ENCODE measurements at regions not wholly inside any gene's neighbourhood (a gene's known extent, or its start where the extent isn't known, plus 50 kb on each side); places are given as distances from the start of the nearest gene placed in this dataset.

DNA sequence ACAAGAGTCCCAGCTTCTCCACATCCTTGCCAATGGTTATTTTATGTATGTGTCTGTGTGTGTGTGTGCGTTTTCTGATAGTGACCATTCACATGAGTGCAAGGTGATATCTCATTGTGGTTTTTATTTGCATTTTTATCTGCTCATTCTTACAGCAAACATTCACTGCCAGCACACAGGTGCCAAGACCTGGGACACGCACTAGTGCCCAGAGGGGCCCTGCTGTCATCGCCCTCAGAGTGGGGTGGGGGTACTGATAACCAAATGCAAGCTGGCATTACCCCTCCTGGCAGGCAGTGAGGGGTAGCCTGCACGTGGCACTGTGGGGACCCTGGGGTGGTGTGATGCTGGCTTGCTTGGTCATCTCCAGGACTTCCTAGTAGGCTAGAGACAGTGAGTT, 285.4 kb downstream of the LPIN1 start:
- H3K4me3 ChIP-seq (ENCODE audit: low read depth, poor library complexity, severe bottlenecking) = no peak overlapping the region
- no peak for TF ChIP-seq CTCF (IDR thresholded peaks at IDR 0.05)
- no peak for TF ChIP-seq POLR2A (IDR thresholded peaks at IDR 0.05)
- 65 to 79% methylated on average over 4 of the region's 4 CpGs for WGBS, 2 donors
- intact Hi-C loops (cut with DNase I; ENCODE audit: low total_unique reads) = no loop called here
- DNase-seq (ENCODE audit: low spot score in 2 of 2) = no peak

DNA sequence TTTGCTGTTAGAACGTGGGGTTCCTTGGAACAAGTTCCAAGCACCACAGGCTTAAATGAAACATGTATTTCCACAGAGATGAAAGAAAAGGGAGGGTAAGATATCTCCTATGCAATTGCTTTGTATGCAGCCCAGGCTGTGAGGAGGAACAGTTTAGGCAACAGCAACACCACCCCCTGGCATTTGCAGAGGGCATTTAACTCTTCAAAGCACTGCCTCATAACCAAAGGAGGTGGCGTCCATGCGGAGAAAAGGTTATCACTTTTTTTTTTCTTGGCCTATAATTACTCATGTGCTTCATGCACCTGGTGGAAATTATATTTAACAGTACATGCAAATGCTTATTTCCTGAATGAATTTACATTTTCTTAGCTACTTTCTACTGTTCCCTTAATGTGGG, 286.0 kb downstream of the LPIN1 start:
- DNase-seq (ENCODE audit: low spot score in 2 of 2) = no peak
- WGBS, 2 donors = 69 to 77% methylated on average over 3 of the region's 3 CpGs
- H3K4me3 ChIP-seq (ENCODE audit: low read depth, poor library complexity, severe bottlenecking) = no peak overlapping the region
- intact Hi-C loops (cut with DNase I; ENCODE audit: low total_unique reads) = no loop called here
- TF ChIP-seq CTCF (IDR thresholded peaks at IDR 0.05) (no peak), POLR2A (IDR thresholded peaks at IDR 0.05) (no peak)

- intact Hi-C loops (cut with DNase I; ENCODE audit: low total_unique reads) = no loop called here
Measured at GRCh38 chr2:12032975-12033374, 286.5 kb downstream of the LPIN1 start.

GRCh38 chr2:12033494-12033893, 287.1 kb downstream of the LPIN1 start:
- 93 to 97% methylated on average over 6 of the region's 6 CpGs for WGBS, 2 donors
- no peak for TF ChIP-seq CTCF (IDR thresholded peaks at IDR 0.05)
- no peak for TF ChIP-seq POLR2A (IDR thresholded peaks at IDR 0.05)
- intact Hi-C loops (cut with DNase I; ENCODE audit: low total_unique reads) = no loop called here
- H3K4me3 ChIP-seq (ENCODE audit: low read depth, poor library complexity, severe bottlenecking) = no peak overlapping the region
- no peak for DNase-seq (ENCODE audit: low spot score in 2 of 2)

More at GRCh38 chr2:12032975-12033374, 286.5 kb downstream of the LPIN1 start:
- 72 to 78% methylated on average over 2 of the region's 2 CpGs for WGBS, 2 donors
- DNase-seq (ENCODE audit: low spot score in 2 of 2) = no peak
- H3K4me3 ChIP-seq (ENCODE audit: low read depth, poor library complexity, severe bottlenecking) = no peak overlapping the region
- TF ChIP-seq POLR2A (IDR thresholded peaks at IDR 0.05) = no peak
- no peak for TF ChIP-seq CTCF (IDR thresholded peaks at IDR 0.05)

DNA sequence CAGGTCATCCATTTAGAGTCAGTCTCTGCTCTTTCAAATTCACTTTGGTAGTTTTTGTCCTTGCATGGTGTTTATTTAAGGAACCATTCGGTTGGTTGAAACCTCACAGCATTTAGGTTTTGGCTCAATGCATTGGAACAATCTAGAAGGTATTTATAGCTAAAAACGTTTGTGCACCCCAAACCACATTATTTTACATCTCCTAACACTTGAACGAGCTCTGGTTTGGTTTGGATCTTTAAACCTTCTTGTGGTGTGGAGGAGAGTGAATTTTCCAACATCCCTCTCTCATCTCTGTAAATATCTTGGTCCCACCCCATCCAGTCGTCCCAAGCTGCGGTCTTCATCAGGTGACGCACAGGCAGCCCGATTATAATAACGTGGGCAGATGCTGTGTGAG, 287.9 kb downstream of the LPIN1 start:
- 82 to 84% methylated on average over 8 of the region's 8 CpGs for WGBS, 2 donors
- TF ChIP-seq POLR2A (IDR thresholded peaks at IDR 0.05) = no peak
- no peak for TF ChIP-seq CTCF (IDR thresholded peaks at IDR 0.05)
- no peak for DNase-seq (ENCODE audit: low spot score in 2 of 2)
- H3K4me3 ChIP-seq (ENCODE audit: low read depth, poor library complexity, severe bottlenecking) = no peak overlapping the region
- intact Hi-C loops (cut with DNase I; ENCODE audit: low total_unique reads) = no loop called here

GRCh38 chr2:12035029-12035720, 288.7 kb downstream of the LPIN1 start:
- TF ChIP-seq POLR2A (IDR thresholded peaks at IDR 0.05) (no peak), CTCF (IDR thresholded peaks at IDR 0.05) (no peak)
- 55 to 60% methylated on average over 11 of the region's 11 CpGs for WGBS, 2 donors

More at GRCh38 chr2:12035029-12035720, 288.7 kb downstream of the LPIN1 start:
- no peak for DNase-seq (ENCODE audit: low spot score in 2 of 2)
- intact Hi-C loops (cut with DNase I; ENCODE audit: low total_unique reads) = no loop called here
- H3K4me3 ChIP-seq (ENCODE audit: low read depth, poor library complexity, severe bottlenecking) = no peak overlapping the region
